Activated naive CD8-positive, alpha-beta T cell treated with anti-CD3 and anti-CD28 coated beads, Interleukin-2, amount 50 U/mL, for 24 hours (primary cell): ENCODE measurements at regions not wholly inside any gene's neighbourhood (a gene's known extent, or its start where the extent isn't known, plus 50 kb on each side); places are given as distances from the start of the nearest gene placed in this dataset.

Experiments used
- ATAC-seq: fragments of 150-1000 bp; cut with Tn5 transposase; one replicate; pipeline ENCODE4 v1.10.0; 2021
- DNase-seq: peaks from one replicate; pipeline ENCODE4 v3.0.0; 2021
- H3K27ac Mint-ChIP-seq: one replicate; pipeline ENCODE4 v1.8.0; 2021; ENCODE audit warnings: mild to moderate bottlenecking, mixed read lengths
- H3K27me3 Mint-ChIP-seq: one replicate; pipeline ENCODE4 v1.8.0; 2021; ENCODE audit warnings: mixed read lengths
- H3K36me3 Mint-ChIP-seq: one replicate; pipeline ENCODE4 v1.8.0; 2021; ENCODE audit warnings: low read depth, mixed read lengths
- H3K4me1 Mint-ChIP-seq: one replicate; pipeline ENCODE4 v1.8.0; 2021; ENCODE audit warnings: mixed read lengths
- H3K4me3 Mint-ChIP-seq: one replicate; pipeline ENCODE4 v1.8.0; 2021; ENCODE audit warnings: mild to moderate bottlenecking, moderate library complexity, mixed read lengths
- H3K9me3 Mint-ChIP-seq: one replicate; pipeline ENCODE4 v1.8.0; 2021; ENCODE audit warnings: mixed read lengths

GRCh38 chr1:168631671-168632400, 55.4 kb downstream of the XCL1 start:
- ATAC-seq (no peak), DNase-seq (no peak)
- H3K4me1 Mint-ChIP-seq = peaks cover 11% of the 10 kb centered on the region
- H3K36me3 Mint-ChIP-seq = no peaks in the 10 kb centered on the region
- H3K27me3 Mint-ChIP-seq = peaks cover 5% of the 10 kb centered on the region
- no peak overlapping the region for H3K4me3 Mint-ChIP-seq
- H3K27ac Mint-ChIP-seq = no peak overlapping the region
- H3K9me3 Mint-ChIP-seq = no peaks in the 10 kb centered on the region

- DNase-seq (no peak), ATAC-seq (no peak)
- peaks cover 3% of the 10 kb centered on the region for H3K27me3 Mint-ChIP-seq
- H3K27ac Mint-ChIP-seq = no peak overlapping the region
- no peaks in the 10 kb centered on the region for H3K9me3 Mint-ChIP-seq
- no peaks in the 10 kb centered on the region for H3K36me3 Mint-ChIP-seq
- peaks cover under 1% of the 10 kb centered on the region for H3K4me1 Mint-ChIP-seq
- no peak overlapping the region for H3K4me3 Mint-ChIP-seq
These were observed 58.6 kb downstream of the XCL1 start for GRCh38 chr1:168634951-168635532.

- DNase-seq (no peak), ATAC-seq (no peak)
- Mint-ChIP-seq H3K4me3 (no peak overlapping the region), H3K27me3 (peaks cover 2% of the 10 kb centered on the region), H3K36me3 (no peaks in the 10 kb centered on the region), H3K4me1 (peaks cover 6% of the 10 kb centered on the region), H3K27ac (no peak overlapping the region), H3K9me3 (no peaks in the 10 kb centered on the region)
These were observed 59.8 kb downstream of the XCL1 start for GRCh38 chr1:168636200-168636599.

GRCh38 chr1:168636642-168637111, 60.3 kb downstream of the XCL1 start:
- Mint-ChIP-seq H3K36me3 (no peaks in the 10 kb centered on the region), H3K9me3 (no peaks in the 10 kb centered on the region), H3K27me3 (peaks cover 2% of the 10 kb centered on the region), H3K4me1 (peaks cover 8% of the 10 kb centered on the region), H3K4me3 (no peak overlapping the region), H3K27ac (no peak overlapping the region)
- no peak for ATAC-seq
- no peak for DNase-seq

GRCh38 chr1:168637350-168637991, 61.1 kb downstream of the XCL1 start:
- Mint-ChIP-seq H3K9me3 (no peaks in the 10 kb centered on the region), H3K36me3 (no peaks in the 10 kb centered on the region), H3K27me3 (peaks cover 2% of the 10 kb centered on the region), H3K27ac (no peak overlapping the region), H3K4me3 (no peak overlapping the region), H3K4me1 (peaks cover 8% of the 10 kb centered on the region)
- ATAC-seq (no peak), DNase-seq (no peak)

GRCh38 chr1:168638884-168639283, 62.5 kb downstream of the XCL1 start:
- Mint-ChIP-seq H3K9me3 (no peaks in the 10 kb centered on the region), H3K36me3 (no peaks in the 10 kb centered on the region), H3K27me3 (peaks cover 2% of the 10 kb centered on the region), H3K4me3 (no peak overlapping the region), H3K4me1 (peaks cover 8% of the 10 kb centered on the region), H3K27ac (no peak overlapping the region)
- ATAC-seq (no peak), DNase-seq (no peak)

- Mint-ChIP-seq H3K27ac (peak overlapping the region; percentile 17), H3K36me3 (no peaks in the 10 kb centered on the region), H3K27me3 (peaks cover 2% of the 10 kb centered on the region), H3K9me3 (no peaks in the 10 kb centered on the region), H3K4me3 (no peak overlapping the region), H3K4me1 (peaks cover 8% of the 10 kb centered on the region)
- DNase-seq = no peak
- ATAC-seq = no peak
These were observed 63.8 kb downstream of the XCL1 start for GRCh38 chr1:168640182-168640581.

- ATAC-seq = no peak
- H3K27ac Mint-ChIP-seq = no peak overlapping the region
- peaks cover 8% of the 10 kb centered on the region for H3K4me1 Mint-ChIP-seq
- DNase-seq = no peak
- H3K9me3 Mint-ChIP-seq = no peaks in the 10 kb centered on the region
- H3K27me3 Mint-ChIP-seq = peaks cover 2% of the 10 kb centered on the region
- no peak overlapping the region for H3K4me3 Mint-ChIP-seq
- no peaks in the 10 kb centered on the region for H3K36me3 Mint-ChIP-seq
These were observed 64.4 kb downstream of the XCL1 start for GRCh38 chr1:168640836-168641235.

GRCh38 chr1:168643152-168643551, 66.7 kb downstream of the XCL1 start:
- ATAC-seq = no peak
- peaks cover 8% of the 10 kb centered on the region for H3K4me1 Mint-ChIP-seq
- no peak for DNase-seq
- no peaks in the 10 kb centered on the region for H3K36me3 Mint-ChIP-seq
- H3K27ac Mint-ChIP-seq = no peak overlapping the region
- no peak overlapping the region for H3K4me3 Mint-ChIP-seq
- no peaks in the 10 kb centered on the region for H3K9me3 Mint-ChIP-seq
- H3K27me3 Mint-ChIP-seq = no peaks in the 10 kb centered on the region
